Activated CD4-positive, alpha-beta T cell treated with anti-CD3 and anti-CD28 coated beads, Interleukin-2, amount 50 U/mL, for 48 hours (primary cell): ENCODE measurements at regions not wholly inside any gene's neighbourhood (a gene's known extent, or its start where the extent isn't known, plus 50 kb on each side); places are given as distances from the start of the nearest gene placed in this dataset.

Source experiments
- DNase-seq, 2 experiments: peaks; one replicate each; pipeline ENCODE4 v3.0.0-alpha.2; 2020

DNA sequence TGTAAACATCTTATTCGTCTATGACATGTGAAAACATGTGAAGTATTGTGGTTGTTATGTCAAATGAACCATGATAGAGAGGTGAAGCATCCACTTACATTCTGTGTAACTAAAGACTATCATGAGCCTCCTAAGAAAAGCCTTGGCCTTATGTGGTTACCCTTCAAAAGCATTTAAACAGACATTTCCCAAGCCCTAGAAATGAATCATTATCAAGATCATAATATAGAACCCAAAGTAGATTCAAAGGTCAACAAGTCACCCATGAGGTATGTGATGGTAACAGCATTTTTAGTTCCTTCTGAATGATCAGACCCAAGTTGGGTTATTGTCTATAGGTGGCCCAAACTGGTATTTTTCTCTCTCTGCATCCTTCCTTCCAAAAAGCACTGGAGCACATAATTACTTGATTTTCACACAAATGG is 408.0 kb downstream of the TBL1XR1 start:
- no peak for DNase-seq

DNA sequence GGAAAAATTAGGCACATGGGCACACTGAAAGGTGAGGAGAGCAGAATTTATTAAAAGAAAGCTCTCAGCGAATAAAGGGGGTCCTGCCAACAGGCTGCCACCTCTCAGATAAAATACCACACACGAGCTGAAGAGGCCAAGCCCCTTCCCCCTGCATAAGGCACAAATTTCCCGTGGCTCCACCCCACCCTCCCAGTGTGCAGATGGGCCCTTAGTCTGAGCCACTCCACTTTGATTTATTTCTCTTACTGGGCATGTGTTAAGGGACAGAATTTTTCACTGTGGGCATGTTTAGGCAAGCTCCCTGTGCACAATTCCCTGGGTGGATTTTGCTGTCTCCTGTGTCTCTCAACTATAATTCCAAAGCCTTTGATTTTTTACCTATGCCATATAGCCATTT is 409.8 kb downstream of the TBL1XR1 start:
- no peak for DNase-seq

DNA sequence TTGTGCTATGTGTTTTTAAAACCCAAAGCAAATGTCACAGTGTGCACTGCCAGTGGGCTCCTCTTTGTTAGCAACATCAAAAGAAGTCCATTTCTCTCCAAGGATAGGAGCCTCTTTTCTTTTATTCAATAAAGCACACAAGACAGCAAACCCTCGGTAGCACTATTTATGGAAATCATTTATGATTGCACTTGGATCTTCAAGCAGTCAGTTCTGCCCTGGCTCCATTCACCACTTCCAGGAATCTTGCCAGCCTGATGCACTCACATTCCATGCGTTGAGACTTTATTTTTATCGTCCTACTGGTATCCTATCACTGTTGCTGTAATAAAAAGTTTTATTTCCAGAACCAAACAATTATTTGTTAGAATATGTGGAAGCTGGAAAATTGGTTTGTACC is 412.1 kb downstream of the TBL1XR1 start:
- no peak for DNase-seq

DNA sequence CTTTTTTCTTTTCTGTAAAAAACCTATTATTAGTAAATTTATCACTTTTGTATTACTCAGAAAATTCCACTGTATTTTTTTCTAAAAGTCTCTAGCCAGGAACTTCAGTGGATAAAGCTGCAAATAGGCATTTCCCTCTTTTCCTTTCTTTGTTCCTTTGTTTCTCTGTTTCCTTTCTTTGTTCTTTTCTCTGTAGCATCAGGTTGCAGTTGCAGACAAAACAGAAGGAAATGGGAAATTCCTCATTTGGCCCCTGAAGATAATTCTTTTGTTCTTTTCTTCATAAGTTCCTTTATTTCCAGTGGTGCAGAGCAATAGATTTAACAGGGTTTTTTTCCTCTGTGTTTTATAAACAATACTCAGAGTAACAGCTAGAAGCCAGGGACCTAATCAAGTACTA is 416.5 kb downstream of the TBL1XR1 start:
- no peak for DNase-seq

DNA sequence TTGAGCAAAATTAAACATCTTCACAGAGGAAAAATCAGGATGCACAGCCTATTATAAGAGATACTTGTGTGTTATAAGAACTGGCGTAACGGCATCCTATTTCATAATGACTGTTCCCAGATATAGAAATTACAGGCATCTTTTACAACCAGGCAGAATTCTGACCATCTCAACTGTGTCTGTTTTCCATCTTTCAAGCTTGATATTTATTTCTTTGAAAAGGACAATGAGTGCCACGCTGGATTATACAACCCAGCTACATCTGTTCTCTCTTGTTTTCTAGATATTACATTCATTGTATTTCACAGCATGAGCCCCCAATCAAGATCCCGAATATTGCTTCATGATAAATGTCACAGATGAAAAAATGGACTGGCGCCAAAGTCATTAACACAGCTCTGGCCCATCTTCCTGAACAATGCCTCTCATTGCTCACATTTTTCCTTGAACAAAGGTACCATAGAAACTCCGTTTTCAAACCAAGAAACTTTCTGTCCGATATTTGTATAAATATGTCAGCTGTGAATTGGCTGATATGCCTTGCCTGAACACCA is 420.6 kb downstream of the TBL1XR1 start:
- no peak for DNase-seq

DNA sequence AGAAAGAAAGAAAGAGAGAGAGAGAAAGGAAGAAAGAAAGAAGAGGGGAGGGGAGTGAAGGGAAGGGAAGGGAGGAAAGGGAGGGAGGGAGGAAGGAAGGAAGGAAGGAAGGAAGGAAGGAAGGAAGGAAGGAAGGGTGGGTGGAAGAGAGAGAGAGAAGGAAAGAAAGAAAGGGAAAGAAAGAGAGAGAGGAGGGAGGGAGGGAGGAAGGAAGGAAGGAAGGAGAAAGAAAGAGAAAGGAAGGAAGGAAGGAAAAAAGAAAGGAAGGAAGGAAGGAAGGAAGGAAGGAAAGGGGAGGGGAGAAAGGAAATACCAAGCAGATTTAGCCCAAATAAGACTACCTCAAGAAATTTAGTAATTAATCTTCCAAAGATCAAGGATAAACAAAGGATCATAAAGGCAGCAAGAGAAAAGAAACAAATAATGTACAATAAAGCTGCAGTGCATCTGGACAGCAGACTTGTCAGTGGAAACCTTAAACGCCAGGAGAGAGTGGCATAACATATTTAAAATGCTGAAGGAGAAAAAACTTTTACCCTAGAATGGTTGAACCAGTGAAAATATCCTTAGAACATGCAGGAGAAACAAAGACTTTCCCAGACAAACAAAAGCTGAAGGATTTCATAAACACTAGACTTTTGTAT is 427.6 kb downstream of the TBL1XR1 start:
- DNase-seq: no peak

DNA sequence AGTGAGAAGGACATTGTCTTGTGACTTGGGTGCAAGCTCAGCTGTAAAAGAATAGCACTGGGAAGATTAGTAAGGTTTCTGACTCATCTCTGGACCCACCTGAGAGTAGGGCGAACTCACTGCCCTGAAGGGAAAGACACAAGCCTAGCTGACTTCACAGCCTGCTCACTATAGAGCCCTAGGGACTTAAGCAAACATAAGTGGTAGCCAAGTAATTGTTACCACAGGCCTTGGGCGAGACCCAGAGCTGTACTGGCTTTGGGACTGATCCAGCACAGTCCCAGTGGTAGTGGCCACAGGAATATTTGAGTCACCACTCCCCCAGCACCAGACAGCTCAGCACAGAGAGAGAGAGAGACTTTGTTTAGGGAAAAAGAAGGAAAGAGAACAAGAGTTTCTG is 429.9 kb downstream of the TBL1XR1 start:
- no peak for DNase-seq

DNA sequence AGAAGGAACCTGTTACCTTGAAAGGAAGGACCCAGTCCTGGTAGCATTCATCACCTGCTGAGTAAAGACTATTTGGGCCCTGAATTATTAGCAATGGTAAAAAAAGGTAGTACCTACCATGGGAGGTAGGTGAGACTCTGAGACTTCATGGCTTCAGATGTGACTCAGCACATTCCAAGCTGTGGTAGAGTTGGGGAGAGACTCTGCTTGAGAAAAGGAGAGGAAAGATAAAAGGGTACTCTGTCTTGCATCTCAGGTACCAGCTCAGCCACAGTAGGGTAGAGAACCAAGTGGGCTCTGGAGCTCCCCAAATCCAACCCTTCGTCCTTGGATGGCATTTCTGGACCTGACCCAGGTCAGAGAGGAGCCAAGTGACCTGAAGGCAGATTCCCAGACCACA is 430.4 kb downstream of the TBL1XR1 start:
- DNase-seq: no peak

DNA sequence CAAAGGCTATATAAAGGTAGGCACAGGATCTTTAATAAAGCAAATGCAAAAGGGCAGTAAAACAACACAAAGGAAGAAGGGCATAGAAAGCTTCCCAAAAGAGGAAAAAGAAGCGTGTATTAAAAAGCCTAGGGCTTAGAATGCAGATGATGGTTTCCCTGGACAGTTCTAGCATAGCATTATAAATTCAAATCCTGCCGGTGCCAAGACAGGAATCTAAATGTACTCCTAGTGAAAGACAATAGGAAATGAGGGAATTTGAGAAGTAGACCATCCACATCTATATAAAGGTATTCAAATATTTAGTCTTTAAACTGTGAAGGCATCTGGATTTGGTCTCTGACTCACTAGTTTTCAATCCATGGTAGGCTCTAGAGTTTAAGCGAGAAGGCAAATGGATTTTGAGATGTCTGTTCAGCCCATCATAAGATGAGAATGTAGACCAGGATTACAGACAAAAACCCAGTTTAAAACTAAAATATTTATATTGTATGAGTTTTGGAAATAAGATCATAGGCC is 431.8 kb downstream of the TBL1XR1 start:
- DNase-seq: no peak

DNA sequence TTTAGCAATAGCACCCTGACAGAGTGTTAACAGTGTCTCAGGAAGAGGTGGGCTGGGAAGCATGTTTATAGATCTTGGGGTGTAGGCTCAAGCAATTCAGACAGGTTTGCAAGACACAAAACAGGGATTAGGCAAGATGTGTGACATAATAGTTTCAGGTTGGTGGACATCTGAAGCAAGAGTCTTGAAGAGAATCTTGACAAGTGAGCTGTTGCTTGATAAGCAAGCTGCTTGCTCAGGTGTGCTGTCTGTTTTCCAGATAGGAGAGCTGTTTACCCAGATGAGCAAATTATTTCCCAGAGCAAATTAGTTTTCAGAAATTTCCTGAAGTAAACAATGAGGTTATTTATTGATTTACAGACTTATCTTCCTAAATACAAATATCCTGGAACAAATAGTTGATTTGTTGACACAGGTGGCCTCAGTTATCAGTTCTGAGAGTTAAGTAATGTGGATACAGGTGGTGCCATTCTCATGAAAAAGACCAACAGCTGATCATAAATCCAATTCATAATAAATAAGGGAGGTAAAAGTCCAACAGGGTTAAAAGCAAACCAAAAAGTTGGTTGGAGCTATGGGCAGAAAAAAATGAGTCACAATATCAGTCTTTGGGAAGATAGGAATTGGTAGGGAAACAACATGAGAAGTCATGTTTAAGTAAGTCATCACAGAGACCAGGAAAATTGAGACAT is 437.3 kb downstream of the TBL1XR1 start:
- DNase-seq: no peak

DNA sequence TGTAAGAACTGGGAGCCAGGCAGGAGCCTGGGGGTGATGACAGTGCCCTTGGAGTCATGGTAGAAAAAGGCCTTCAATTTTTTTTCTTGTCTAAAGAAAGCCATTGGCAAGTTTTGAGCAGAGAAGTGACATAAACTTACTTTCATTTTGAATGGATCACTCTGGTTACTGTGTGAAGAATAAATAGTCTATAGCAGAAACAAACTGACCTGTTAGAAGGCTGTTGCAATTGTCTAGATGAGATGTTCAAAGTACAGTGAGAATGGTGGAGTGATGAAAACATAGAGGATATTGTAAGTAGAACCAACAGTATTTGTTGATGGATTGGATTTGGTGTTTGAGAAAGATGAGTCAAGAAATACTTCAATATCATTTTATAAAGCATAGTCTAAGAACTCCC is 439.9 kb downstream of the TBL1XR1 start:
- DNase-seq: no peak

DNA sequence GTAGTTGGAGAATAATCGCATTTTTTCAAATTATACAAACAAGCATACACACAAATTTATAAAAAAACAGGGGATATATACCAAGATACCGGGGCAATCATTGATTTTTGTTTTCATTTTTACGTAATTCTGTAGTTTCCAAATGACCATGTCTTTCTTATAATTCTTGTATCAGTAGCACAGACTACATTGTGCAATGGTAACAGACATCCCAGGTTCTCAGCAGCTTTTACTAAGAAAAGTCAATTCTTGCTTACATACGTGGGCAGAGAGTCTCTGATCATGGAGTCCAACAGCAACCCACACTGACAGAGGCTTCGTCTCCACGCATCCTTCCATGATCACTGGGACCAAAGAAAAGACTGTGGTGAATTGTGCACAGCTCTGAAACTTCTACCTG is 441.3 kb downstream of the TBL1XR1 start:
- DNase-seq: no peak

DNA sequence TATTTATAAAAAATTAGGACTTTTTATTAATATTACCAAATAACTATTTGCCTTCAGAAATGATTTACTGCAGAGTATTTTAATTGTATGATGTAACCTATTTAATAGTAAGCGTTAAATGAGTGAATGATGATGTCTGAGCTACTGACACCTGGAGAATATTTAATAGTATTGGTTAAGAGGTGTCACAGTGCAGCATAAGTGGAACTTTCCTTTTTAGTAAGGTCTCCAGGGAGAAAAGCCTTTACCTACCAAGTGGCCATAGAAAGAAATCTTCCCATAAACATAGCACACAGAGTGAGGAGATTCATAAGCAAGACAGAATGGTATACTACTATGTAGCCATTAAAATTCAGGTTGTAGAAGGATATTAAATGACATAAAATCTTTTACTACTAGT is 441.7 kb downstream of the TBL1XR1 start:
- no peak for DNase-seq

DNA sequence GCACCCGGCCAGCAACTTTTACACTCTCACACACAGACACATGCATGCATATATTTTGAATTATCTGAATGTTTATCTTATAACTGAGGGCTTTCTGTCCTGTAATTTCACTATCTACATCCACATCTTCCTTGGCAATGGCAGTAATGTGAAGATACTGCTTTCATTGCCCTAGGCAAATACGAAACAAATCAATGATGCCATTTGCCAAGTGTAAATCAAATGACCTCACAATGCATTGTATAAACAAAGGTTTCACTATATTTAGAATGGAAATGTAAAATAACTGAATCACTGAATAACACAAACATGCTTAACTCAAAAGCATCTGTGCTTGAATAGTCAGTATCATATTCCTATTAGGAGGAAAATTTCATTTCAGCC is 455.6 kb downstream of the TBL1XR1 start:
- no peak for DNase-seq

DNA sequence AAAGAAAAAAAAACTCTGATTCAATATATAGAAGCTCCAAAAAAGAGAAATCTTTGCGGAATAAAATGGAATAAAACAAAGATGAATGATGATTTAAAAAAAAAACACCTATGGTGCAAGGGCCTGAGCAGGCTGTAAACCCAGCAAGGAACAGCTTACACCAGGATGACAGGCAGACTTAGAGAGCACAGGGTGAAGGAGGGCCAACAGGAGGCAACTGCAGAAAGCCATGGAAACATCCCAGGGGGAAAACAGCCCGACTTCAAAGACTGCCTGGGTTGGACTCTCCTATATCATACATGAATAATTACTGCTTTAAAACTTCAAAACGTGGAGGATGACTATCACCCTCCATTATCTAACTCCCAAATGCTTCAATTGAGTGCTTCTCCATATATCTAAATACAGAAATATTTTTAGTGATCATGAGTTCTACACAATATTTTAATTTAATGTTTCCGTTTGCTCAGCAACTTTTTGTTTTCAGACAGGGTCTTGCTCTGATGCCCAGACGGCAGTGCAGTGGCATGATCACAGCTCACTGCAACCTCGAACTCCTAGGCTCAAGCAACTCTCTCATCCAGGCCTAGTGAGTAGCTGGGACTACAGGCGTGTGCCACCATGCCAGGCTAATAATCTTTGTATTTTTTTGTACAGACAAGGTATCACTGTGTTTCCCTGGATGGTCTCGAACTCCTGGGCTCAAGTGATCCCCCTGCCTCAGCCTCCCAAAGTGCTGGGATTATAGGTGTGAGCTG is 456.2 kb downstream of the TBL1XR1 start:
- DNase-seq: no peak

DNA sequence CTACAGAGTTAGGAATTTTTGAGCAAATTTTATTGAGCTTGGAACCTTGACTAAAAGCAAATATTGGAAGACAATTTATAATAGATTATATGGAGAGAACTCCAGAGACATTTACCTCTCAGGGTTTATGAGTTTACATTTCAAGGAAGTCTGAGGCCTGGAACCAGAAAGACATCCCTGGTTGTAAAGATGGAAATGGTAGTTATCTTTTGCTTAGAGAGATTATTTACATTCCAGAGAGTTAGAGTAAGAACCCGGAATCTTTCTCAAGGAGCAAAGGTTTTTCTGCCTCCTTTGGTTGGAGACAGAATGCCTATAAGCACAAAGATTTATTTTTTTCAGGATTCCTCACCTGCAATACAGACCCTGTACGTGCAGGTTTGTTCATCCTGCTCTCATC is 458.1 kb downstream of the TBL1XR1 start:
- DNase-seq: no peak

DNA sequence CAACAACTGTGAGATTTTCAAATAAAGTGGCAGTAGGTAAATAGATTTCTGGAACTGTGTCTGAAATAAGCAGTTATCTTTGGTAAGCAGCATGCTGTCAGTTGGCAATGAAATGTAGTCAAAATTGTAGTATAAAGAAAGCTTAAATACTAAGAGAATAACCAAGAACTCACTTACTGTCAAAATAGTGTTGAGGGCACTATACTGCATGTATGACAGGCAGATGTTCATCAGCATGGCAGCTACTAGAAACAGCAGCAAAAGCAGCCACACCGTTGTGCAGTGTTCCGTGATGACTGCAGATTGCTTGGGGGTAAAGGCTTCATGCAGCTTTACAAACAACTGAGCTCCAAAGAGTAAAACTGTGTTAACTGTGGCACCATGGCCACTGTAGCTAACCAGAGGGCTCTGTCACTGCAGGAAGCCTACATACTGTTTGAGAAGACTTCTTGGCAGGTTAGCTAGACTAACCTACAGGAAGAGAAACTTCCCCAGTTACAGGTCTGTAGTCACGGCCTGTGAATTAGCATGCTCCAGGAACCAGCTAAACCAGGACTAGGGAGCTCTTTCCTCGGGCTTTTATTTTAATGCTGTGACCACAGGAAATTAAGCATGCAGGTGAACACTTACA is 459.7 kb downstream of the TBL1XR1 start:
- DNase-seq: no peak

DNA sequence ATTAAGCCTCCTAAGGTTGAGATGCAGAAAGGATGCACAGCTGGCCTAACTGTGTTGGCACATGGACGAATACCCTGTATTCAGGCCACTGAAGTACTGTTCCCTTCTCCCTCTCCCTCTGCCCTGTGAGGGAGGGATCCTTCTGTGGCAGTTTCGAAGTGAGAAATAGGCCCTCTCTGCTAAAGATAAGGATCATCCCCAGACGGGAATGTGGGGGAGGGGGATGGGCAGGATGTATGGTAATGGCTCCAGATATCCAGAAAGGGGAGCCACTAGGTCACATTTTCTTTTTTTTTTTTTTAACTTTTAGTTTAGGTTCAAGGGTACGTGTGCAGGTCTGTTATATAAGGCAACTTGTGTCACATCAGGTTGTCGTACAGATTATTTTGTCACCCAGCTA is 463.1 kb downstream of the TBL1XR1 start:
- DNase-seq: no peak

DNA sequence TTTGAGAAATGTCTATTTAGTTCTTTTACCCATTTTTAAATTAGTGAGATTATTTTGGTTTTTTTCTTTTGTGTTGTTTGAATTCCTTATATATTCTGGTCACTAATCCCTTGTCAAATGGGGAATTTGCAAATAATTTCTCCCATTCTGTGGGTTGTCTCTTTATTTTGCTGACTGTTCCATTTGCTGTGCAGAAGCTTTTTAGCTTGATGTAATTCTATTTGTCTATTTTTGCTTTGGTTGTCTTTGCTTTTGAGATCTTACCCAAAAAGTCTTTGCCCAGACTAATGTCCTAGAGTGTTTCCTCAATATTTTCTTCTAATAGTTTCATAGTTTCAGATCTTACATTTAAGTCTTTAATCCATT is 472.9 kb downstream of the TBL1XR1 start:
- DNase-seq: no peak

DNA sequence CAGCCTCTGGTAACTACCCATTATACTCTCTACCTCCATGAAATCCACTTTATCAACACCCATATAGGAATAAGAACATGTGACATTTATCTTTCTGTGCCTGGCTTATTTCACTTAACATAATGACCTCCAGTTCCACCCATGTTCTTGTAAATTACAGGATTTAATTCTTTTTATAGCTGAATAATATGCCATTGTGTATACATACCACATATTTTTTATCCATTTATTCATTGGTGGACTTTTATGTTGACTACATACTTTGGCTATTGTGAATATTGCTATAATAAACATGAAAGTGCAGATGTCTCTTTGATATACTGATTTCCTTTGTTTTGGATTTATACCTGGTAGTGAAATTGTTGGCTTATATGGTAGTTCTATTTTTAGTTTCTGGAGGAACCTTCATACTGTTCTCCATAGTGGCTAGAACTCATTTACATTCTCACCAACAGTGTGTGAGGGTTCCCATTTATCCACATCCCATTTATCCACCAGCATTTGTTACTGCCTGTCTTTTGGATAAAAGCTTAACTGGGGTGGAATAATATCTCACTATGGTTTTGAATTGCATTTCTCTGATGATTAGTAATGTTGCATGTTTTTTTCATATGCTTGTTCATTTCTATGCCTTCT is 473.4 kb downstream of the TBL1XR1 start:
- no peak for DNase-seq

DNA sequence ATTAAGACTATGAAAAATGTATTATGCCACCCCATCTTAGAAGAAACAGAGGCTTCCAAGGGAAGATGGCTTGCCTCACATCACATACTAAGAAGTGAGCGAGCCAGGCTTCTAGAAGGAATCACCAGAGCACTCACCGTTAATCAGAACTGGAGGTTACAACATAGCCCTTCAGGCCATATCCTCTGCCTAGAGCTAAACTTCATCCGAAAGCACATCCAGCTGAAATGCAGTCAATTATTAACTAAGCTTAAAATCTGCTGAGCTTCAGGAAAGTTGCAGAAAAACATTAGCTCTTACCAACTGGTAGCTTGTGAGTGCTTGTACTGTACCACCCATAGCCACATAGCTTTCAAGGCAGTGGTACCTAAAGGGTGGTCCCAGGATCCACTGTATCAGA is 483.2 kb downstream of the TBL1XR1 start:
- no peak for DNase-seq

DNA sequence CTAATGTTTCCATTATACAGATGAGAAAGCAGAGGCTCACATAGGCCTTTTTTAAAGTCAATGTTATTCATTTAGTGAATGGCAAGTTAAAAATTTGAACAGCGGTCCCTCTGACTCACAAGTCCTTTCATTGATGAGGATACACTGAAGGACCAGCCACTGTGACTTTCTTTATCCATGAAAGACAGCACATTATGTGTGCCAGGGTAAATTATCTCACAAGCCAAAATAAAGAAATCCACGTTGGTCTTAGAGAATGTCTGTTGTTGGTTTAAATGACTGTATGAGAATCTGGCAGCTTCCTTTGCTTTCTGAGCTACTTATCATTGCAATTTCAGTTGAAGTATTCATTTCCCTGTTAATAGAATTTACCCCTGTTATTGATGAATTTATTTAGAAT is 485.1 kb downstream of the TBL1XR1 start:
- DNase-seq: no peak

DNA sequence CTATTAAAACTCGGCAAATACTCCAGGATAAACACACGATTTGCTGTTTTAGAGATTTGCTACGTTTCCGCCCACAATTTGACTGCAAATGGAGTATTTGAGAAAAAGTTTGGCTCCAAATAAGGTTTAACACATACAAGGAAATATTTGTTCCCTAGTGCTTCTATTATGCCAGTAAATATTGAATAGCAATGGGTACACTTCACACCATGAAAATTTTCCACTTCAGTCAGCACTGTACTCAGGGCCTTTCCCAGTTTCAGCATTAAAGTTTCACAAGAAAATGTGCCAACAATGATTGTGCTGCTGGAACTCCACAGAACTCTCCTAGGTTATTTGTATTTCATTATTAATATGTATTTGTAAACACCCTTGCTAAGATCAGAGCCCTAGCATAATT is 498.0 kb downstream of the TBL1XR1 start:
- DNase-seq: no peak
